H7 (cell line): ENCODE measurements at regions not wholly inside any gene's neighbourhood (a gene's known extent, or its start where the extent isn't known, plus 50 kb on each side); places are given as distances from the start of the nearest gene placed in this dataset.
"Not testable (repeated sequence)": the region's sequence is repeated elsewhere in the genome, so short reads cannot be mapped to it uniquely, and the experiment has no call there.

Experiments used
- DNase-seq: peaks from one replicate; pipeline ENCODE4 v3.0.0; 2012
- H3K27me3 ChIP-seq: 2 replicates; pipeline ENCODE4 v1.6.0; 2011; ENCODE audit warnings: mild to moderate bottlenecking, low read length; ENCODE audit not compliant: control insufficient read depth, insufficient read depth
- H3K36me3 ChIP-seq: replicated peaks from 2 replicates; pipeline ENCODE4 v1.5.1; 2011; ENCODE audit warnings: low read length; ENCODE audit not compliant: control insufficient read depth, insufficient read depth
- H3K4me3 ChIP-seq: 2 replicates; pipeline ENCODE4 v1.5.1; 2011; ENCODE audit warnings: low read depth, mild to moderate bottlenecking, control low read depth, low read length, moderate library complexity; ENCODE audit not compliant: insufficient read depth

- H3K36me3 ChIP-seq, result no peaks in the 10 kb centered on the region
- H3K4me3 ChIP-seq, result no peak overlapping the region
- DNase-seq, result no peak
- no peaks in the 10 kb centered on the region for H3K27me3 ChIP-seq
These were observed 436.2 kb downstream of the BUD13 start for GRCh38 chr11:116336540-116336939.

- H3K27me3 ChIP-seq, result no peaks in the 10 kb centered on the region
- H3K36me3 ChIP-seq, result no peaks in the 10 kb centered on the region
- no peak for DNase-seq
- no peak overlapping the region for H3K4me3 ChIP-seq
These were observed 436.9 kb downstream of the BUD13 start for GRCh38 chr11:116335891-116336290.

GRCh38 chr11:116335078-116335477, 437.7 kb downstream of the BUD13 start:
- DNase-seq, result no peak
- H3K4me3 ChIP-seq, result no peak overlapping the region
- H3K36me3 ChIP-seq, result no peaks in the 10 kb centered on the region
- H3K27me3 ChIP-seq, result no peaks in the 10 kb centered on the region

- Histone ChIP-seq H3K36me3 (no peaks in the 10 kb centered on the region), H3K4me3 (no peak overlapping the region), H3K27me3 (no peaks in the 10 kb centered on the region)
- no peak for DNase-seq
These were observed 438.2 kb downstream of the BUD13 start for GRCh38 chr11:116334596-116334995.

GRCh38 chr11:116333001-116333535, 439.7 kb downstream of the BUD13 start:
- Histone ChIP-seq H3K27me3 (no peaks in the 10 kb centered on the region), H3K36me3 (no peaks in the 10 kb centered on the region), H3K4me3 (no peak overlapping the region)
- no peak for DNase-seq

- H3K36me3 ChIP-seq, result no peaks in the 10 kb centered on the region
- DNase-seq, result no peak
- H3K4me3 ChIP-seq, result no peak overlapping the region
- no peaks in the 10 kb centered on the region for H3K27me3 ChIP-seq
These were observed 440.4 kb downstream of the BUD13 start for GRCh38 chr11:116332391-116332790.

- no peaks in the 10 kb centered on the region for H3K27me3 ChIP-seq
- H3K4me3 ChIP-seq, result no peak overlapping the region
- H3K36me3 ChIP-seq, result no peaks in the 10 kb centered on the region
- DNase-seq, result no peak
These were observed 441.4 kb downstream of the BUD13 start for GRCh38 chr11:116331381-116331780.

GRCh38 chr11:116330439-116331185, 442.2 kb downstream of the BUD13 start:
- H3K36me3 ChIP-seq, result no peaks in the 10 kb centered on the region
- no peaks in the 10 kb centered on the region for H3K27me3 ChIP-seq
- no peak overlapping the region for H3K4me3 ChIP-seq
- DNase-seq, result no peak

- Histone ChIP-seq H3K27me3 (no peaks in the 10 kb centered on the region), H3K36me3 (no peaks in the 10 kb centered on the region), H3K4me3 (no peak overlapping the region)
- DNase-seq, result no peak
These were observed 443.3 kb downstream of the BUD13 start for GRCh38 chr11:116329354-116330090.

GRCh38 chr11:116328851-116329250, 443.9 kb downstream of the BUD13 start:
- no peak overlapping the region for H3K4me3 ChIP-seq
- H3K36me3 ChIP-seq, result no peaks in the 10 kb centered on the region
- DNase-seq, result no peak
- H3K27me3 ChIP-seq, result no peaks in the 10 kb centered on the region

GRCh38 chr11:116328391-116328790, 444.4 kb downstream of the BUD13 start:
- no peaks in the 10 kb centered on the region for H3K36me3 ChIP-seq
- H3K4me3 ChIP-seq, result no peak overlapping the region
- no peaks in the 10 kb centered on the region for H3K27me3 ChIP-seq
- no peak for DNase-seq

- Histone ChIP-seq H3K27me3 (no peaks in the 10 kb centered on the region), H3K4me3 (no peak overlapping the region)
These were observed 446.6 kb downstream of the BUD13 start for GRCh38 chr11:116326146-116326545.

GRCh38 chr11:116325247-116325646, 447.5 kb downstream of the BUD13 start:
- H3K27me3 ChIP-seq, result no peaks in the 10 kb centered on the region
- no peaks in the 10 kb centered on the region for H3K36me3 ChIP-seq
- DNase-seq, result no peak
- no peak overlapping the region for H3K4me3 ChIP-seq

More at GRCh38 chr11:116326146-116326545, 446.6 kb downstream of the BUD13 start:
- H3K36me3 ChIP-seq, result no peaks in the 10 kb centered on the region
- no peak for DNase-seq

GRCh38 chr11:116324077-116324476, 448.7 kb downstream of the BUD13 start:
- H3K4me3 ChIP-seq, H3K36me3 ChIP-seq, DNase-seq, H3K27me3 ChIP-seq: not testable (repeated sequence)

GRCh38 chr11:116317212-116317611, 455.6 kb downstream of the BUD13 start:
- Histone ChIP-seq H3K36me3 (no peaks in the 10 kb centered on the region), H3K27me3 (no peaks in the 10 kb centered on the region), H3K4me3 (no peak overlapping the region)
- DNase-seq, result no peak
